ENCODE measurements at regions not wholly inside any gene's neighbourhood (a gene's known extent, or its start where the extent isn't known, plus 50 kb on each side); places are given as distances from the start of the nearest gene placed in this dataset.

DNA sequence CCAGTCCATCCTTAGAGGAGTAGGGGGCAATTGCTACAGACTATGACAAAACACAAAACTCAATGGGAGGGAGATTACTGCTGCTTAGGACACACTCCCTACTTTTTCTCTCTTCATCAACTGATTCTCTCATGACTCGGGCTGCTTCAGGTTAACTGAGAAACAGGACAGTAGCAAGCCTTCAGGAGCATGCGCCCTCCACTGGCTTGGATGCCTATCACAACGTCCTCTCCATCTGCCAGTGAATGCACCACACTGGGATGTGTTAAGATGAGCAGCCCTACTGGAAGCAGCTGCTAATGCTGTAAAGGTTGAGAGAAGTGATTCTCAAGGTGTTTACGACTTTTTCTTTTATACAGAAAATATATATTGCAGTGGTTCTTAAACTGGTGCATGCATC lies 542.3 kb downstream of the EDEM1 start:
- intact Hi-C loops (cut with DNase I; ENCODE audit: low total_unique reads) = no loop called here
- Histone ChIP-seq H3K27ac (no peak overlapping the region), H3K9me3 (no peaks in the 10 kb centered on the region), H3K36me3 (no peaks in the 10 kb centered on the region), H3K4me3 (no peak overlapping the region), H3K27me3 (replicated peaks in 1 of 7) (no peaks in the 10 kb centered on the region), H3K4me1 (no peaks in the 10 kb centered on the region)
- DNase-seq = no peak
- no peak for TF ChIP-seq POLR2AphosphoS5 (IDR thresholded peaks at IDR 0.05)
- TF ChIP-seq, protein P1, sequence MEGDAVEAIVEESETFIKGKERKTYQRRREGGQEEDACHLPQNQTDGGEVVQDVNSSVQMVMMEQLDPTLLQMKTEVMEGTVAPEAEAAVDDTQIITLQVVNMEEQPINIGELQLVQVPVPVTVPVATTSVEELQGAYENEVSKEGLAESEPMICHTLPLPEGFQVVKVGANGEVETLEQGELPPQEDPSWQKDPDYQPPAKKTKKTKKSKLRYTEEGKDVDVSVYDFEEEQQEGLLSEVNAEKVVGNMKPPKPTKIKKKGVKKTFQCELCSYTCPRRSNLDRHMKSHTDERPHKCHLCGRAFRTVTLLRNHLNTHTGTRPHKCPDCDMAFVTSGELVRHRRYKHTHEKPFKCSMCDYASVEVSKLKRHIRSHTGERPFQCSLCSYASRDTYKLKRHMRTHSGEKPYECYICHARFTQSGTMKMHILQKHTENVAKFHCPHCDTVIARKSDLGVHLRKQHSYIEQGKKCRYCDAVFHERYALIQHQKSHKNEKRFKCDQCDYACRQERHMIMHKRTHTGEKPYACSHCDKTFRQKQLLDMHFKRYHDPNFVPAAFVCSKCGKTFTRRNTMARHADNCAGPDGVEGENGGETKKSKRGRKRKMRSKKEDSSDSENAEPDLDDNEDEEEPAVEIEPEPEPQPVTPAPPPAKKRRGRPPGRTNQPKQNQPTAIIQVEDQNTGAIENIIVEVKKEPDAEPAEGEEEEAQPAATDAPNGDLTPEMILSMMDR (IDR thresholded peaks at IDR 0.05 in 8 of 11, conservative IDR thresholded peaks at IDR 0.05 in 3 of 11) = no peak
- TF ChIP-seq POLR2A (IDR thresholded peaks at IDR 0.05) = no peak
- WGBS, 5 donors = 79 to 96% (median 80%) methylated on average over 4 of the region's 4 CpGs

DNA sequence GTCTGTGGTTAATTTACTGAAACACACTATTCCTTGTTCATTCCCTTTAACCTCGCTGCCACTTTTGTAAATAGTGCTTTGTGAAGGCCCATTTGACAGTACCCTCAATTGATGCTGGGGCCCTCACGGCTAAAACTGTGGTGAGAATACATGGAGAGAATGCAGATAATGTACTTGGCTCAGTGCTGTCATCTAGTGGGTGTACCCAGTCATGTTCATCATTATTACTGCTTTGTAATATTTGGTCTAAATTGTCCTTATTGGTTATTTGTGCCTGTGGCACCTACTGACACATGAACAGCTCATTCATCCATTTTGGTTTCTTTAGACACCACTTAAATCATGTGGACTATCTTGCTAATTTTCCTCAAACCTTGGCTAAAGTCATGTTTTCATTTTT lies 543.6 kb downstream of the EDEM1 start:
- H3K4me3 ChIP-seq = no peak overlapping the region
- intact Hi-C loops (cut with DNase I; ENCODE audit: low total_unique reads) = no loop called here
- WGBS, 5 donors = 46 to 77% (median 66%) methylated on average over 2 of the region's 2 CpGs
- no peak for DNase-seq
- H3K9me3 ChIP-seq = no peaks in the 10 kb centered on the region
- H3K4me1 ChIP-seq = no peaks in the 10 kb centered on the region
- no peaks in the 10 kb centered on the region for H3K36me3 ChIP-seq
- H3K27me3 ChIP-seq (replicated peaks in 1 of 7) = no peaks in the 10 kb centered on the region
- TF ChIP-seq, protein P1 (IDR thresholded peaks at IDR 0.05 in 8 of 11, conservative IDR thresholded peaks at IDR 0.05 in 3 of 11) = peak in 1 of 11 experiments; percentile 15
- no peak for TF ChIP-seq POLR2AphosphoS5 (IDR thresholded peaks at IDR 0.05)
- no peak overlapping the region for H3K27ac ChIP-seq

DNA sequence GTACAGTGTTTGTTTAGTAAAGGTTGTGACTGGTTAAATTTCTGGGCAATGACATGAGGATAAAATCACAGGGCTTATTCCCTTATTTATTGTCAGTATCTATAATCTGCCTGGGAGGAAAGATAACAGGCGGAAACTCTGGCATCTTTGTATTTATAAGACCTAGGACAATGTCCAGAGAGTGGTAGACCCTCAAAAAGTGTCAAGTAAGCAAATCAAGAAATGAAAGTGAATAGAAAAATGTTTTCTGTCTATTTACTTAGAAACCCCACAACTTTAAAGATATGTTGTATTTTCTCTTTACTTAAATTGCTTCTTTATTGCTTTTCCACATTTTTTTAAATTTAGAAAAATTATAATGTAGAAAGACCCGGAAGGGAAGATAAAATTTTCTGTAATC lies 544.6 kb downstream of the EDEM1 start:
- H3K4me1 ChIP-seq = no peaks in the 10 kb centered on the region
- no peaks in the 10 kb centered on the region for H3K27me3 ChIP-seq (replicated peaks in 1 of 7)
- no peak overlapping the region for H3K27ac ChIP-seq
- DNase-seq = no peak
- TF ChIP-seq, protein P1 (IDR thresholded peaks at IDR 0.05 in 8 of 11, conservative IDR thresholded peaks at IDR 0.05 in 3 of 11) = no peak
- no peak for TF ChIP-seq POLR2A (IDR thresholded peaks at IDR 0.05)
- TF ChIP-seq POLR2AphosphoS5 (IDR thresholded peaks at IDR 0.05) = no peak
- intact Hi-C loops (cut with DNase I; ENCODE audit: low total_unique reads) = no loop called here
- H3K9me3 ChIP-seq = no peaks in the 10 kb centered on the region
- no peaks in the 10 kb centered on the region for H3K36me3 ChIP-seq
- 59 to 87% (median 71%) methylated on average over 2 of the region's 2 CpGs for WGBS, 5 donors
- no peak overlapping the region for H3K4me3 ChIP-seq

DNA sequence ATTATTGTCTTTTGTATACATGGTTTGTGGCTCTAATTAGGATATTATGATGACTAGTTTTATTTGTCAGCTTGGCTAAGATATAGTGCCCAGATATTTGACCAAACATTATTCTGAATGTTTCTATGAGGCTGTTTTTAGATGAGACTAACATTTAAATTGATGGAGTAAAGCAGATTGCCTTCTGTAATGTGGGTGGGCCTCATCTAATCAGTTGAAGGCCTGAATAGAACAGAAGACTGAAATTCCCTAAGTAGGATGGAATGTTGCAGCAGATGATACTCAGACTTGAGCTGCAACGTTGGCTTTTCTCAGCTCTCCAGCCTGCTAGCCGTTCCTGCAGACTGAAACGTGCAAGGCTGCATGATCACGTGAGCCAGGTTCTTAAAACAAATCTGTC lies 546.5 kb downstream of the EDEM1 start:
- 81 to 95% (median 88%) methylated on average over 4 of the region's 4 CpGs for WGBS, 5 donors
- no peak for TF ChIP-seq POLR2A (IDR thresholded peaks at IDR 0.05)
- TF ChIP-seq, protein P1 (IDR thresholded peaks at IDR 0.05 in 8 of 11, conservative IDR thresholded peaks at IDR 0.05 in 3 of 11) = no peak

More for the DNA sequence above, 546.5 kb downstream of the EDEM1 start:
- intact Hi-C loops (cut with DNase I; ENCODE audit: low total_unique reads) = no loop called here
- no peaks in the 10 kb centered on the region for H3K27me3 ChIP-seq (replicated peaks in 1 of 7)
- no peaks in the 10 kb centered on the region for H3K9me3 ChIP-seq
- H3K36me3 ChIP-seq = no peaks in the 10 kb centered on the region
- H3K4me3 ChIP-seq = no peak overlapping the region
- DNase-seq = no peak
- H3K4me1 ChIP-seq = no peaks in the 10 kb centered on the region
- H3K27ac ChIP-seq = no peak overlapping the region

Data from spleen (tissue), 11 donors.